KMS-11 (cell line): ENCODE measurements at regions not wholly inside any gene's neighbourhood (a gene's known extent, or its start where the extent isn't known, plus 50 kb on each side); places are given as distances from the start of the nearest gene placed in this dataset.

Source experiments
- H2AFZ ChIP-seq: fragments of 200-600 bp; sonication (generic); 2 replicates; pipeline ENCODE4 v1.6.1; 2016; ENCODE audit warnings: antibody characterized with exemption, mixed run types, low read depth
- H3K27ac ChIP-seq: fragments of 200-600 bp; sonication (generic); 2 replicates; pipeline ENCODE4 v1.6.1; 2016; ENCODE audit warnings: mild to moderate bottlenecking, mixed run types
- H3K27me3 ChIP-seq: fragments of 200-600 bp; sonication (generic); 2 replicates; pipeline ENCODE4 v1.6.1; 2017; ENCODE audit warnings: mild to moderate bottlenecking, low read depth, mixed run types, moderate library complexity; ENCODE audit not compliant: insufficient read depth
- H3K36me3 ChIP-seq: fragments of 200-600 bp; sonication (generic); 2 replicates; pipeline ENCODE4 v1.6.1; 2017; ENCODE audit warnings: mild to moderate bottlenecking, mixed run types; ENCODE audit not compliant: insufficient read depth
- H3K4me1 ChIP-seq: fragments of 200-600 bp; sonication (generic); 2 replicates; pipeline ENCODE4 v1.6.1; 2016; ENCODE audit warnings: mild to moderate bottlenecking, low read depth, mixed run types; ENCODE audit not compliant: poor library complexity, severe bottlenecking
- H3K4me2 ChIP-seq: fragments of 200-600 bp; sonication (generic); 2 replicates; pipeline ENCODE4 v1.7.0; 2016; ENCODE audit warnings: mild to moderate bottlenecking, mixed run types
- H3K4me3 ChIP-seq: fragments of 200-600 bp; sonication (generic); IDR thresholded peaks from 2 replicates; pipeline ENCODE4 v1.6.1; 2017; ENCODE audit warnings: low read depth, low read length, mixed read lengths; ENCODE audit not compliant: insufficient read depth
- H3K79me2 ChIP-seq: fragments of 200-600 bp; sonication (generic); 2 replicates; pipeline ENCODE4 v1.6.1; 2016; ENCODE audit warnings: low read depth, mixed run types; ENCODE audit not compliant: insufficient read depth
- H3K9ac ChIP-seq: fragments of 200-600 bp; sonication (generic); 2 replicates; pipeline ENCODE4 v1.6.1; 2016; ENCODE audit warnings: mild to moderate bottlenecking, mixed run types
- H4K20me1 ChIP-seq: fragments of 200-600 bp; sonication (generic); 2 replicates; pipeline ENCODE4 v1.6.1; 2016; ENCODE audit warnings: mild to moderate bottlenecking, mixed run types; ENCODE audit not compliant: insufficient read depth
- TF ChIP-seq, protein P1 (sequence below): fragments of 200-600 bp; sonication (generic); conservative IDR thresholded peaks from 2 replicates; pipeline ENCODE4 v1.6.1; 2017; ENCODE audit warnings: low read depth, mild to moderate bottlenecking, antibody characterized with exemption, low read length, moderate library complexity, mixed read lengths

DNA sequence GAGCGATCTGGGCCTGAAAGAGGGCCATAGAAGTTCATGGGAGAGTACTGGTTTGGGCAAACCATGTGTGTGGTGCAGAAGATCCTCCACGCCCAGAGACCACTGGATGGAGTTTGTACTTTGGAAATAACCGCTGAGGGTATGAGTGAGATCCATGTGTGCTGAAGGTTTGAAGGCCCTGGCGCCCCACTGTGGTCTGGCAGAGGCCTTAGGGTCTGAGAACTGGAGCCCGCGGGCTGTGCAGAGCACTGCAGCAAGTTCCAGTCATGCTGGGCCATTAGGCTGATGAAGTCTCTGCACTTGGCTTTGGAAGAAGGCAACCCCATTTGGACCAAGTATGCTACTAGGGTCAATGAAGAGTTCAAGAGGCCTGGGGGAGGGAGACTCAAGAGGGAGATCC lies 186.4 kb downstream of the BUD13 start:
- H3K4me1 ChIP-seq, result no peaks in the 10 kb centered on the region
- no peak overlapping the region for H3K4me2 ChIP-seq
- H3K4me3 ChIP-seq, result no peak overlapping the region
- H2AFZ ChIP-seq, result no peak overlapping the region
- H3K36me3 ChIP-seq, result no peaks in the 10 kb centered on the region
- H3K27ac ChIP-seq, result no peak overlapping the region
- no peaks in the 10 kb centered on the region for H3K79me2 ChIP-seq
- H3K9ac ChIP-seq, result no peak overlapping the region
- TF ChIP-seq, protein P1, sequence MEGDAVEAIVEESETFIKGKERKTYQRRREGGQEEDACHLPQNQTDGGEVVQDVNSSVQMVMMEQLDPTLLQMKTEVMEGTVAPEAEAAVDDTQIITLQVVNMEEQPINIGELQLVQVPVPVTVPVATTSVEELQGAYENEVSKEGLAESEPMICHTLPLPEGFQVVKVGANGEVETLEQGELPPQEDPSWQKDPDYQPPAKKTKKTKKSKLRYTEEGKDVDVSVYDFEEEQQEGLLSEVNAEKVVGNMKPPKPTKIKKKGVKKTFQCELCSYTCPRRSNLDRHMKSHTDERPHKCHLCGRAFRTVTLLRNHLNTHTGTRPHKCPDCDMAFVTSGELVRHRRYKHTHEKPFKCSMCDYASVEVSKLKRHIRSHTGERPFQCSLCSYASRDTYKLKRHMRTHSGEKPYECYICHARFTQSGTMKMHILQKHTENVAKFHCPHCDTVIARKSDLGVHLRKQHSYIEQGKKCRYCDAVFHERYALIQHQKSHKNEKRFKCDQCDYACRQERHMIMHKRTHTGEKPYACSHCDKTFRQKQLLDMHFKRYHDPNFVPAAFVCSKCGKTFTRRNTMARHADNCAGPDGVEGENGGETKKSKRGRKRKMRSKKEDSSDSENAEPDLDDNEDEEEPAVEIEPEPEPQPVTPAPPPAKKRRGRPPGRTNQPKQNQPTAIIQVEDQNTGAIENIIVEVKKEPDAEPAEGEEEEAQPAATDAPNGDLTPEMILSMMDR, result no peak
- H3K27me3 ChIP-seq, result no peaks in the 10 kb centered on the region
- H4K20me1 ChIP-seq, result no peaks in the 10 kb centered on the region

DNA sequence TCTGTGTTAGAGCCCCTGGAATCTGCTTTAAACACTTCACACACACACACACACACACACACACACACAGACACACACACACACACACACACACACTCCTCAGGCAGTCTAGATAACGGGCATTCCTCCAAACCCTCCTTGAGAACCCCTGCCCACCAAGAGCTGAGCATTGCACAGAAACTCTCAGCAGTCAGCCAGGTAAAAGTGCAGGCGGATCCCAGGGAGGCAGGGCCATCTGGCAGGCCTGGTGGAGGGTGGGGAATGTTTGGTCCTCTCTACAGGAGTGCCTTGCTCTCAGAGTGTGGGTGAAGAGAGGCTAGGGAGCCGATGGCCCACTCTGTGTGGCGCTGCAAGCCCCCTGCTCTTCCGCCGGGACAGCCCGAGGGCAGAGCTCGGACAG lies 190.2 kb downstream of the BUD13 start:
- no peak overlapping the region for H3K9ac ChIP-seq
- no peak overlapping the region for H2AFZ ChIP-seq
- H4K20me1 ChIP-seq, result no peaks in the 10 kb centered on the region
- no peaks in the 10 kb centered on the region for H3K36me3 ChIP-seq
- H3K79me2 ChIP-seq, result no peaks in the 10 kb centered on the region
- no peak overlapping the region for H3K27ac ChIP-seq
- H3K4me1 ChIP-seq, result no peaks in the 10 kb centered on the region
- TF ChIP-seq, protein P1, result no peak
- no peak overlapping the region for H3K4me3 ChIP-seq
- H3K27me3 ChIP-seq, result no peaks in the 10 kb centered on the region
- H3K4me2 ChIP-seq, result no peak overlapping the region

DNA sequence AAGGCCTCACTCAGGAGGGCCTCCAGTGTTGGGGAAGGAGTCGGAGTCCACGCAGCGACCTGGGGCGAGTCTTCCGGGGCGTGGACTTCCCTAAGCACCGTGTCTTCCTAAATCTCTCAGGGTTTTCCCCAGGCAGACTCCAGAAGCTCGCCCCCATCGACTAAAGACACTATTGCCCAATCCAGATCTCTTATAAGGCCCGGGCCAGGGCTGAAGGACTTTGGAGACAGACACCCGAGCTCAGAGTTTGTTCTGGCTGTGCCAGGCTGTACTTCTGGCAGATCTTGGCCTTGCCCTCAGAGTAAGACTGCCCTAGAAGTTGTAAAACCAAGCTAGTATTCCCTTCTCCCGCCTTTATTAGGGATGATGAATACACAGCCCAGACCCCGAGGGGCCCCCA lies 191.4 kb downstream of the BUD13 start:
- Histone ChIP-seq H3K4me3 (no peak overlapping the region), H3K27me3 (no peaks in the 10 kb centered on the region), H4K20me1 (no peaks in the 10 kb centered on the region), H3K27ac (no peak overlapping the region), H3K36me3 (no peaks in the 10 kb centered on the region), H3K79me2 (no peaks in the 10 kb centered on the region), H3K9ac (no peak overlapping the region), H3K4me2 (no peak overlapping the region), H3K4me1 (no peaks in the 10 kb centered on the region), H2AFZ (no peak overlapping the region)
- TF ChIP-seq, protein P1, result no peak

DNA sequence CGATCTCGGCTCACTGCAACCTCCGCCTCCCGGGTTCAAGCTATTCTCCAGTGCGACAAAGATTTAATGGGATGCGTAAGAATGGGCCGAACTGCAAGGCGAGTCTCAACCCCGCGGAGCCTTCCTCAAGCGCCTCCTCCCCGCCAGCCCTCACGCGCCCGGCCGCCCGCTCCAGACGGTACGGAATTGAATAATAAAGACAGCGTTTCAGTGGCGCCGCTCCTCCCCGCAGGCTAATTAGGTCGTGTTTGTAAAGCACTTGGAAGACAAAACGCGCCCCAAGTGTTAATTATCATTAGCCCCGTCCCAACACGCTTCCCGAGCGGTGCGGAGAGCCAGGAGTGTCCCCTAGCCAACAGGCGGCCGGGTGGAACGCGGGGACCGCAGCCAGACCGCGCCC lies 192.0 kb downstream of the BUD13 start:
- Histone ChIP-seq H3K4me1 (no peaks in the 10 kb centered on the region), H3K4me3 (no peak overlapping the region), H3K79me2 (no peaks in the 10 kb centered on the region), H4K20me1 (no peaks in the 10 kb centered on the region), H3K4me2 (no peak overlapping the region), H3K9ac (no peak overlapping the region), H3K27me3 (no peaks in the 10 kb centered on the region), H3K27ac (no peak overlapping the region), H2AFZ (no peak overlapping the region), H3K36me3 (no peaks in the 10 kb centered on the region)
- TF ChIP-seq, protein P1, result no peak
